ENCODE measurements at regions not wholly inside any gene's neighbourhood (a gene's known extent, or its start where the extent isn't known, plus 50 kb on each side); places are given as distances from the start of the nearest gene placed in this dataset.

DNA sequence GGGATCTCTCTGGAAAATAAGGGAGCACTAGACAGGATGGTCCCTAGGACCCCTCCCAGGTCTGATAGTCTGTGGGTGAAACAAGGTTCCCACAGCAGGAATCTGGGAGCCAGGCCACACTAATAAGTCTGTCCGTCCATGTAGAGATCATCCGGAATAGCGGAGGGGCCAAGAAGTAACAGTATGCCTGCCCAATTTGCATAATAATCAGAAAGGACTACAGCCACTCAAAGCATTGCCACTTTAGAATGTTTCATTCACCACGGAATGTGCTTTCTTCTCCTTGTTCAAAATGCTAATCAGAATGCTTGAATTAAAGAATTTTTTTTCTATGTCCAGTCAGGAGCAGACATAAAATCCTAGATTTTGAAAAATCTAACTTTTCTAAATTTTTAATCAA lies 254.9 kb downstream of the ACTL7B start:
- DNase-seq = no peak

DNA sequence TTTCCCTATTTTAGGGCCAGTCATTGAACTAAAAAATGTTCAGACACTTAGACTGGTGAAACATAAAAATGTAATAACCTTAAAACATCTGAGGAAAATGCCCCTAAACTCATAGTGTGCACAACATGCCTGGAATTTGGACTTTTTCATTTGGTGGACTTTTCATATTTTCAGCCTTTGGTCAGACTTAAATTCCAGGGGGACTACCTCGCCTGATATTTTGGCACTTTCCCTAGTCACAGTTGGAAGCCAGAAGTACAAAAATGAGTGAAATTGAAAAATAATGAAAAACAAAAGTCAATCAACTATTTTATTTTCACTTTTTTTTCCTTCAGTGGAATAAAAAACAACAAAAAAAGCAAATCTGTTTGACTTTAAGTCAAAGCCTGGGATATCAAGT lies 256.2 kb downstream of the ACTL7B start:
- peak; percentile 68 for DNase-seq

DNA sequence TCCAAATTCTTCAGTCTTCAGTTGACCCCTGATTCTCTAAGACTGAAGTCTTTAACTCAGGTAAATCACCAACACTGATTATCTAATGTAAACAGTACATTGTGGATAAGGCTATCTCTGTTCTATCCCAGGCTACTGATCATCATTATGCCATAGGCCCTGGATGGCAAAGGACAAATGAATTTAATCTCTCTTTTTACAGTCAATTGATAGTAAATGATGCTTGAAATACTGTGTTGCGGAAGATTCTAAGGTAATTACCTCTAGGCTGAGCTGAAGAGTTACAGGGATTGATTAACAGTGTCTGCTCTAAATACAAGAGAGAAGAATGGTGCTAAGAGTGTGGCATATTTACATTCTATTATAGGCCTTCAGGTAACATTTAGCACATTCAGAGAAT lies 264.7 kb downstream of the ACTL7B start:
- no peak for DNase-seq

DNA sequence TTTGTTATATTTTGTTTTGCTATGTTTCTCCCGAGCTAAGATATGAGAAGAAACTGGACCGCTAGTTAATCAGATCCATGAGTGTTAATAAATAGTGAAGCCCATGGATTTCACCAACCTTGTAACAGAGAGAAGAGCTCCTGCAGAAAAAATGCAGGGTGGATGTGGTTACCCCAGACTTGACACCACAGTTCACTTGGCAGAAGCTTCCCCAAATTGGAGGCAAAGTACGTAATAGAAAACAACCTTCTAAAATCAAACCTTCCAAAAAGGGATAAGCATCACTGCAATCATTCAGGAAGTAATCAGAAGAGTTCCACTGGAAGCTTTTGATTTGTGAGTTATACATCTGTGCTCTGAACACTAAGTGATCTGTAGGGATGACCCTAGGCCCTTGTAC lies 267.5 kb downstream of the ACTL7B start:
- no peak for DNase-seq

DNA sequence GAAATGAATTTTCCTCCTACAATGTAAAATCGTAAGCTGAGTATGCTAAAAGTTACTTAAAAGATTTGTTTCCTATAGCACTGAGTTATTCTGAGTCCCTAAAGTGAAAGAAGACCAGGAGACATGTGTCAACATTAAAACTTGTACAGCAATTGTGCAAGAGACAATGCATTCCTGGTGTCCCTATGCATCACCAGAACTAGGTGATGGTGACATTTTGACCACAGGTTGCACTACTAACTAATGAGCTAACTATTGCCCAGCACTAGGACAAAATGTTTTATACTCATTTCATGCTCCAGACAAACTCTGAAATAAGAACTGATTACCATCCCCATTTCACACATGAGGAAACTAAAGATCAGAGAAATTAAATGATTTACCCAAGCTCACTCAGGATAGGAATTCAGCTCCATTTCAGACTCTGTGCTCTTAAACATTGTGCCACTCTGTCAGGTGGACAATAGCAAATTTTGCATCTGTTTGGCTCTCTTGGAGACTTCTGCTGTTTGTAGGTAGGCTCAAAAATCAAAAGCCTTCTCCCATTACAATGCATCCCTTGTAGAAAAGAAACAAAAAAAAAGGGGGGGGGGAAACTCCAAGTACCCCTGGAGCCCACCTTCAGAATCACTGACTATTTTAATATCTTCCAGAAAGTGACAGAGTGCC lies 269.2 kb downstream of the ACTL7B start:
- peak; percentile 26 for DNase-seq

DNA sequence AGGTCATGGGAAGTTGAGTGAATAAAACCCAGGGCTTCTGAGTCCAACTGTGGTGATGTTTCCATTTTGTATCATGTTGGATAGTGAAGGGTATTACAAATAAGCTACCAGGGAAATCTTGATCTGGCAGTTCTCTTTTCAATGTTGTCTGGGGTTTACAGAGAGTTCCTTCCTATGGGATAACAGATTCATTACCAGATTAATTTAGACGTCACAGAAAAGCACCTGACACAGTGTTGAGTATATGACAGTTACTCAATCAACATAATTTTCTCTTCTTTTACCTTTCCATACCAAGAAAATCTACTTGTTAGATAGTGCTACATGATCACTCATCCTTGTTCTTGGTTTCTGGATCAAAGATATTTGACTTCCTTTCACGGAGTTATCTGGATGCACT lies 270.9 kb downstream of the ACTL7B start:
- DNase-seq = no peak

DNA sequence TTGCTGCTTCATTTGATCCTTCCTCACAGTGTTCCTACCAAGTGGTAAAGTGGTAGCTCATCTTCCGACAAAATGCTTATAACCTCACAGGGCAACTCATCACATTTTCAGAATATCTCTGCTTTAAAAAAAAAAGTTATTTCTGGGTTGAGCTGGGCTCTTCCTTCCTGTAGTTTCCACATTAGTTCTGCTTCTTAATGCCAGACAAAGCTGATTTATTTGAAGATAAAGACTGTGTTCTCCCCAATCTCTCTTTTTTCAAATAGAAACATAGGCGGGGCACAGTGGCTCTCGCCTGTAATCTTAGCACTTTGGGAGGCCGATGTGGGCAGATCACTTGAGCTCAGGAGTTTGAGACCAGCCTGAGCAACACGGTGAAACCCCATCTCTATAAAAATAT lies 273.1 kb downstream of the ACTL7B start:
- DNase-seq = no peak

DNA sequence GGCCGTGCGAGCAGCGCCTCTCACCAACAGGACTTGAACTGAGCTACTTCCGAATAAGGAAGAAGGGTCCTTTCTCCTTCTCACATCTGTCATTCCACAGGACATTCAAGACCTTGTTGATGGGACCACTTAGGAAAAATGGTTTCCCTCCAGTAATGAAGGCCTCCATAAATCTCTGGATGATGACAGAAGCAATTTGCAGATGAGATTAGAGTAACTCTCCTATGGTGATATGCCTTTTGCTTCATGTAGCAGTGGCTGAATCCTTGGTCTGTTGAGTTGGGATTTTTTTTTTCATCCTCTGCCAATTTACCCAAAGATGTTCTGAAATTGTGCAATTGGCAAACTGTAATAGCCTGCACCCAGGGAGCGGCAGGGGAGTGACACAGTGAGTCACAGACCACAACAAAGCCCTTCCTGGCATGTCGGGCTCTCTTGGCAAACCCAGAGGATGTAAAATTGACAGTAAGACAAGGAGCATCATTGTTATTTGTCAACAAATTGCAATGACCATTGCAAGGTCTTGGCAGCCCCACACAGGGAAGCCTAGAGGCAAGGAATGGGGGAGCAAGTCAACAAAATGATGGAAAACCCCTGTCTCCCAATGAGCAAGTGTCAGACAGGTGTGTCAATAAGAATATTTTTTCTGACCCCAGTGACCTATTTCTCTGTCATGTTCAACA lies 275.9 kb downstream of the ACTL7B start:
- DNase-seq = peak; percentile 20

DNA sequence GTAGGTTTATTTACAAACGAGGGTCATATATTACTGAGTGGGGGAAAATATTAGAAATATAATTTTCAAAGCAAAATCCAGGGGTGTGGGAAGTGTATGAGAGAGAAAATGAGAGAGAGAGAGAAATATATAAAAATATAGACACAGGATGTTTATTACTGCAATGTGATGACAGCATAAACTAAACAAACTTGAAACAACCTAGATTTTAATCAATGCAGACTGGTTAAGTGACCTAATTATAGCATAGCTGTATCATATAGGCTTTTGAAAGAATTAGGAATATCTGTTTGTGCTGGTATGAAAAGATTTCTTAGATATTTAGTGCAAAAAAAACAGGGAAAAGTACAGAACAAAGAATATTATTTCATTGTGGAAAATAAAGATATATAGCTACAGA lies 280.5 kb downstream of the ACTL7B start:
- no peak for DNase-seq

DNA sequence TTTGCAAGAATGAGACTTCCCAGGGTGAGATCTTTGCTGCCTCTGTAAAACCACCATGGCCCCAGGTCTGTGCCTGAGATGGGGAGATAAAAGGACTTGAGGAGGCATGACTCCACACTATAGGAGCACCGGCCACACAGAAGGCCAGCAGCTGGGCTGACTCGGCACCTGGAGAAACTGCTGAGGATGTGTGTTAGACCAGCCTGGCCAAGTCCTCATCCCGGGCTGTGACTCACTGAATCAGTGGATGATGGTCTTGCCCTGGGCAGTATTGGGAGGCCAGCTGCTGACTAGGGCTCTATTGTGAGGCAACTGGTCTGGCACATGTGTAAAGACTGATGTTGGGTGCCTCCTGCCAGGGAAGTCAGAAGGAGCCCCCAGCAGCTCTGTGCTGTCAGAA lies 286.2 kb downstream of the ACTL7B start:
- peak; percentile 60 for DNase-seq

DNA sequence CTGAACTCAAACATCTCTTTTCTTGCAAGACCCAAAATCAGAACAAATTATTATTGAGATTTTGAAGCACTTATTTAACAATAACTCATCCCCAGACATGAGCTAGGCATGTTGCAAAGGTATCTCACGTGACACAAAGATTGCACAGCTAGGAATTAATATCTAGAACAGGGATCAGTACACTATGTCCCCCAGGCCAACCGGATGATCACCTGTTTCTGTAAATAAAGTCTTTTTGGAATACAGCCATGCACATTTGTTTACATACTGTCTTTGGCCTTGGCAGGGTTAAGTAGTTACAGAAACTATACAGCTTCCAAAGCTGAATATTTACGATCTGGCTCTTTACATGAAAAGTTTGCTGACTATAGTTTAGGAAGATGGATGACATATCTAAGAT lies 287.7 kb downstream of the ACTL7B start:
- no peak for DNase-seq

DNA sequence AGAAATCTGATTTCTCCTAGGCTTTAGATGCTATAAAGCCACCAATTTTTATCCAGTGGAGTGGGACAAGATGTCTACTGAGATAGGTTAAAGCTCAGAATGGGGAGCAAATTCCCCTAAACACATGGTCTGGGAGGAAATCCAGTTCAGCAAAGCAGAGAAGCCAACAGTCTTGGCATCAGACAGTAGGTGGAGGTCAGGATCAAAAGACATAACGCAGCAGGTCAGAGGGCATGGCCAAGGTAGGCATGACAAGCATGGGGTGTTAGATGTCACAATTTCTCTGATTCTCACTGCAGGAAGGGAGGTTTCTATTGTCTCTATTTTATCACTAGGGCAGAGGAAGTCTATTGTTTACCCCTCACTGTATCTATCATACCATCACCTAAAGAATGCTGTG lies 288.2 kb downstream of the ACTL7B start:
- no peak for DNase-seq

DNA sequence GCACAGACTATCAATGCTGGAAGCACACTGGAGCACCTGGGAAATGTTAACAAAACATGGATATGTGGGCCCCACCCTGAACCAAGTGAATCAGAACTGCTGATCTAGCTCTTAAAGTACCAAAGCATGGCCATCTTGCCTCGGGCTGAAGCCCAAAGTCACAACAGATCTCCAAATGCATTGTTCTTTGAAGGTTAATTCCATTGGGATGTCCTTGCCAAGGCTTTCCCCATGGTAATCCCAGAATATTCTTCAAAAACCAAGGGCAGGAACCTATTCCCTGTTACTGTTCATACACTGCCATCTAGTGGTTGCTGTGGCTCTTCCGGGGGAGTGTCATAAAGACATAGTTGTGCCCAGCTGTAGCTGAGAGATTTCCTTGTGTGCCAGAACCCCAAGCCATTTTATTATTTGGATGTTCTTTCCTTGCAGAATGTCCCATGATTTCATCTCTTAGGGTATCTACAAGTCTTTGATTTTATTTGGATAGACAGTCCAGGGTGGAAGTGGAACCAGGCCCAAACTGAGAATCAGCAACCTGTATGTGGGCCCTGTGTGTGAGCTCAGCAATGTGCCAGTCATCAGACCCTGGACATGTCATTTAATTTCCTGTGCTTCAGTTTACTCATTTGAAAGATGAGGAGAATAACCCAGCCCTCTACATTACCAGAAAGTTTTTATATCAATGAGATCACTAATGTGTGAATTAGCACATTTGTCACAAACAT lies 290.0 kb downstream of the ACTL7B start:
- DNase-seq = peak; percentile 85

DNA sequence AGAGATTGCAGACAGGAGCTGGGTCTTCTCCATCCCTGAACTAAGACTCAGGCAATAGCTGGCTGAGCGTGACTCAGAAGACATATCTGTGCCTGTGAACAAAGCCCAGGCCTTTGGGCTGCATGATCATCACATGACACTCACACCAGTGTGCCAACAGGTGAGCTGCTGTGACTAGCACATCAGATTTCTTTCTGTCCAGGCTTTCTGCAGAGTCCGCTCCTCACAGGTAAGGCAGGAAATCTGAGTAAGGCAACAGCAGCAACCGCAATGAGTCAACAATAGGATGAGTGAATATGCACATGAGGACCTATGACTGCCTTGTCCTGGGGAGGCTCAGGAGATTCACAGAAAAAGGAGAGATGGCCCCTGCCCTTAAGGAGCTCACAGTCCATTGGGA lies 293.6 kb downstream of the ACTL7B start:
- DNase-seq = no peak

DNA sequence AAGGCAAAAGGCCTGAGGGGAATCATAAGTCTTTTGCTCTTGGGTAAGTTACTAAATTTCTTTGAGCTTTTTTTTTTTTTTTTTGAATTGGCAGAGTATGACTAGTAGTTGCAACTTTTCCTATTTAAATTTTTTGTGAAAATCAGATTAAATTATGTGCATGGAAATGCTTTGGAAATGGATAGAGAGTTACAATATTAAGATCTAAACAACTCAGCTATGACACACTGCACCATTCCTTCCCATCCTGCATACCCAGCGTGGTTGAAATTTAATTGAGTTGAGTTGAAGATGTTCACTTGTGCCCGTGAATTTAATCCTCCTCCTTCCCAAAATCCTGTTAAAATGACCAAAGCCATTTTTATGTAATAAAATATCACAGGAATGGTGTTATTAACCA lies 296.4 kb downstream of the ACTL7B start:
- DNase-seq = no peak

DNA sequence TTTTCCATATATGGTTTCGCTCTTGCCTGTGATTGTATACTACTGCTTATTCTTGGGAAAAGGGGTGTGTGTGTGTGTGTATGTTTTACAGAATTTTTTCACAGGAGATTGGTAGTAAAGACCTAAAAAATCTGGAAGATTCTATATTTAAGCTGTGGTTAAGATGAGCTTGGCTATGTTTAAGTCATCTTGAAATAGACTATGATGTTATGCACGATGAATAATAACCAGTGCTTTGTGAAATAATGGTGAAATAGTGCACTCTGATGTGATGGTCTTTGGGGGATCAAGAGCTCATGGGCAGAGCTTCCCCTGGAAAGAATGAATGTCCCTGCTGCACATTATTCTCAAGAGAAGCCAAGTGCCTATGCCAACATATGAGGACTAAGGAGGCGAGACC lies 301.0 kb downstream of the ACTL7B start:
- DNase-seq = no peak

DNA sequence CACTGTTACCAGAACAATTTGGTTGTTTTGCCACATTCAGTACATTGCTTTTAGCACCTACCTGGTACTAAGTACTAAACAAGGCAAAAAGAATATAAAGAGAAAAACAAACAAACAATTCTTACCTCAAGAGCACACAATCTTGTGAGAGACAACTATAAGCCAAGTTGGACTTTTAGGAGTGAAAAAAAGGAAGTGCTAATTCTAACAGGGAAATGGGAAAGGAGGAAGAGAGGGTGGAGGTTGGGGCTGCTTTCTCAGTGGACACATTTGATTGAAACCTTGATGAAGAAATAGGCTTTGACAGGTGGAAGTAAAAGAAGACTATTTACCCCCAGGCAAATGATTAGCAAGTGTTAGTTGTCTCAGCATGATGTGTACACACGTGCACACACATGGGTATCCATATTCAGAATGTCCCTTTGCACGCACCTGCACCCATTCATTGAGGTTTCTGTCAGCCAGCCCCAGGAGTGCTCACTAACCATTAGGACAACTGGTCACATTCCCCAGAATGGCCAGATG lies 302.6 kb downstream of the ACTL7B start:
- DNase-seq = no peak

DNA sequence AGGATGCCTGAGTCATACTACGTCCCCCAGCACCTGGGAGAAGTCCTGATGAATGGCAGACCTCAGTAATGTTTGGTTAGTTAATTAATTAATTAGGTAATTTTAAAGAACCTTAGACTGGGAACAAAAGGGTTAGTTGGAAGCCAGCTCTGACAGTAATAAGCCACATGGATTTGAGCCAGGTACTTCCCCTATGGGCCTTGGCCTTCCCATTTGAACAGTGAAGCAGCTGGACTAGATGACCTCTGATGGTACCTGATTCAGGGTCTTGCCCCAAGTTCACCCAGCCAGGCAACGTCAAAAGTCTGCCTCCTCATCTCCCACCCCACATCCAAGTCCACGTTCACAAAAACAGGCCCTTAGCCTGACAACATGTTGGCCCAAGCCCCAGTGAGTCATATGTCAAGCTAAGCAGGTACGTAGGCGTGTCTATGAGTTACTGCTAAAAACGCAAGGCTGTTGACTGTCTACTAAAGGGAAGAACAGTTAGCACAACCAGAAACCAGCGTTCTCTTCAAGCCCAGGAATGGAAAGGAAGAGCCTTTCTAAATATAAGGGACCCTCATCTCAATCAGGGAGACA lies 303.2 kb downstream of the ACTL7B start:
- no peak for DNase-seq

DNA sequence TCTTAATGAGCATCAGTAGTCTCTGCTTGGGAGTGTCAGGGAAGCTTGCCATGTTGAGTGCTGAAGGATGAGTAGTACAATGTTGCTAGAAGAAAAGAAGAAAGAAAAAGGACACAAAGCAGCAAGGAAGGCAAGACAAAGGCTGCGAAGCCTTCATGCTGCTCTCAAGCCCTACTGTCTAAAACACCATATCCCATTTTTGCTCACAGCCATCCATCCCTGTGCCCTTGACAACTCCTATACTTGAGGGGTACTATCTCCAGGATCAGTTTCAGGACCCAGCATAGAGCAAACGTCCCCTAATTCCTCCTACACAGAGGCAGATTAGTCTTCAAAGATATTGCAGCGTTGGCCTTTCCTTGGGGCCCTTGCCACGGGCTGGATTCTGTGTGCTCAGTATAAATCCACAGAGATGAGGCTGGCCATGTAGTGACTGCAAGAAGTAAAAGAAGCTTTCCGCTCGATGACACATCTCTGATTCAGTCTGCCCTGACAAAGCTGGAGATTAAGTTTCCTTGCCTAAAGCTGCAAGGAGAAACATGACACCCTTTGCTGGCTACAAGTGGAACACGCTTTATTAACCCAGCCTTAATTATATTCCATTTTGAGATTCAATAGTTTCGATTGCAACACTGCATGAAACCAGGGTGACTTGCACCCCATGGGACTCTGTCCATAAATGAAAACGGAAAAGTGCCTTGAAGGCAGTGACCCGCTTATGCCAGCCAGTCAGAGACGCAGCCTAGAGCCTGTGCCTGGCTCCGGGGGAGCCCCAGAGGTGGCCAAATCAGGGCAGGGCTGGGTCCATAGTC lies 304.6 kb downstream of the ACTL7B start:
- DNase-seq = peak; percentile 92

DNA sequence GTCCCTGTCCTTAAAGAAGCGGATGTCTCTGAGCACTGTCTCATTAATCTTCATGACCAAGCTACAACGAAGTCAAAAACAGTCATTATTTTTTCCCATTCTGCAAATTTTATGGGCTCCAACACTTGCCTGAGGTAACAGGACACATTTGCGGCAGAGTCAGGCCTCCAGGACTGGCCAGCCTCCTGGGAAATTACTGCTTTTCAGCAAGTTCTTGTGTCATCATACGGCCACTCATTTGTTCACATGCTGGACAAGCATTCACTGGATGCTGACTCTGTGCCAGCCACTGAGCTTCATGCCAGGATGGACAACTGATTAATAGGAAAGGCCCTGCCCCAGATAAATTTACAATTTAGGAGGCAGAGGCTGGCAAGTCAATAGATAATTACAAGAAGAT lies 305.7 kb downstream of the ACTL7B start:
- DNase-seq = no peak

DNA sequence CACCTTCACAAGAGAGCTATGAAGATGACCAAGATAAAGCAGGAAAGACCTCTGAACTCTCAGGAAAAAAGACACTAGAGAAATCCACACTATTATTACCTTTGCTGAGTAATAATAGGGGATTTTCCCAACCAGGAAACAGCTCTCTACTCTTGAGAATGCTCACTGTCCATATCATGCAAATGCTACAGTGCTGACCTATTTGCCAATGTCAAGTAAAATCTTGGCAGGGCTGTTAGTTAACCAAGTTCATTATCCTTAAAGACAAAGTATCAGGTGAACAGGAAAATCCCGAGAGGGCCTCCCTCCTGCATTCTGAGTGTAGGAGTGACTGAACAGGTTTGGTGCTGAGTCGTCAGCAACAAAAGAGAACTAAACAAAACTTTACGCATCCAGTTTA lies 306.6 kb downstream of the ACTL7B start:
- DNase-seq = no peak

DNA sequence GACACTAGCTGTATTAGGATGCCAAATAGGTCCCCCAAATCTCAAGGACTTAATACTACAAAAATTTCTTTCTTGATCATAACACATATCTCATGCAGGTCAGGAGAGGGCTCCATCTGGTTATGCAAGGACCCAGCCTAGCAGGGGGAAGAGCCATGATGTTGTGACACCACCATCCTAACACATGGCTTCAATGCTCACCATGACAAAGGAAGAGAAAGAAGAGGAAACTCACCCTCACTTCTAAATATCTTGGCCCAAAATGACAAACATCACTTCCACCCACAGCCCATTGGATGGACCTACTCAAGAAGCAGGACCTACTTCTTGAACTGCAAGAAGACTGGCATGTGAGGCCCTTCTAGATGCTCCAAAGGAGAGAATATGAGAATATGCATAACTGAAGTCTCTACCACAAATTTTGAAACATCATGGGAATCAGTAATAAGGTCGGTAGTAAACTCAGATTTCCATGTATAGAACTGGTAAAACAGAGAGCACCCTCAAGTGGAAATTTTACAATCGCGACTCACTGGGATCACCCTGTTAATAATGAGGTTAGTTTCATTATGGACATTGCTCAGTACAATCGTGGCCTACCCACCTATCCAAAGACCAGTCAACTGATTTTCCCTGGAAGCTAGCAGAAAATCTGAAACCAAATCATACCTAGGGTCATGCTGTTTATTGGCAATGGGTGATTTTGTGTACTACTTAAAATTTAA lies 308.2 kb downstream of the ACTL7B start:
- no peak for DNase-seq

Data from fibroblast of skin of right biceps (primary cell).